Transverse colon (tissue), 4 donors: ENCODE measurements at regions not wholly inside any gene's neighbourhood (a gene's known extent, or its start where the extent isn't known, plus 50 kb on each side); places are given as distances from the start of the nearest gene placed in this dataset.
A peak's percentile ranks its signal among the peaks of the same experiment; 100 is the strongest.

ENCODE experiments used
- DNase-seq: peaks from one replicate; pipeline ENCODE4 v3.0.0-alpha.2; 2019
- H3K27ac ChIP-seq, 4 donors: fragments of 200-600 bp; sonication (generic); 2 replicates each; pipeline ENCODE4 v1.5.1; 2016 to 2018; ENCODE audit warnings: inconsistent platforms in 4 of 4
- H3K27me3 ChIP-seq: fragments of 200-600 bp; sonication (generic); 2 replicates; pipeline ENCODE4 v1.5.1; 2017; ENCODE audit warnings: inconsistent platforms
- H3K36me3 ChIP-seq, 4 donors: fragments of 200-600 bp; sonication (generic); 2 replicates each; pipeline ENCODE4 v1.5.1; 2017 to 2019; ENCODE audit warnings: inconsistent platforms in 4 of 4
- H3K4me1 ChIP-seq, 4 donors: fragments of 200-600 bp; sonication (generic); 2 replicates each; pipeline ENCODE4 v1.5.1; 2017 to 2020; ENCODE audit warnings: inconsistent platforms in 4 of 4
- H3K4me3 ChIP-seq, 4 donors: fragments of 200-600 bp; sonication (generic); 1 replicate in 1 of 4; 2 replicates in 3 of 4; pipeline versions ENCODE4 v1.5.1 to v1.6.1; 2017 to 2019; ENCODE audit warnings: inconsistent platforms in 4 of 4
- H3K9me3 ChIP-seq, 2 donors: fragments of 200-600 bp; sonication (generic); 2 replicates each; pipeline ENCODE4 v1.5.1; 2017 to 2019; ENCODE audit warnings: inconsistent platforms in 2 of 2
- EP300 ChIP-seq: sonication (generic); formaldehyde crosslinking; IDR thresholded peaks from one replicate; pipeline ENCODE4 v1.6.1; 2017; ENCODE audit warnings: antibody characterized with exemption, low read depth
- POLR2A ChIP-seq: fragments of 450-650 bp; IDR thresholded peaks from one replicate; pipeline ENCODE4 v1.6.1; 2016; ENCODE audit warnings: antibody characterized with exemption, mild to moderate bottlenecking, moderate library complexity
- POLR2AphosphoS5 ChIP-seq, 3 donors: sonication (generic); formaldehyde crosslinking; IDR thresholded peaks; one replicate each; pipeline ENCODE4 v1.6.1; 2016; ENCODE audit warnings: antibody characterized with exemption in 3 of 3
- WGBS, 2 donors: methylation state at CpG; one replicate each; pipeline ENCODE4 v1.1.5; 2018; ENCODE audit warnings: low coverage in 1 of 2; 5-methylcytosine and 5-hydroxymethylcytosine counted together
- in situ Hi-C, 4 donors: fragments of 200-750 bp; cut with MboI; loops; one replicate each; pipeline versions ENCODE4 v1.15.0 to v1.15.1; 2017; ENCODE audit warnings: low sequenced_read_pairs in 3 of 4, low pct_ligation_motif_present in 1 of 4, low pct_unique_long_range_greater_than_20kb in 1 of 4
- intact Hi-C: fragments of 100-400 bp; cut with DNase I; formaldehyde crosslinking; loops from one replicate; pipeline ENCODE4 v1.15.1; 2023; ENCODE audit warnings: low total_unique reads
- TF ChIP-seq, protein P1 (sequence below), 5 experiments: fragments of 200-600 bp in 3 of 5; fragments of 450-650 bp in 2 of 5; sonication (generic) in 3 of 5; IDR thresholded peaks; 1 replicate in 2 of 5; 2 replicates in 3 of 5; pipeline ENCODE4 v1.5.1; 2016 to 2017; ENCODE audit warnings: antibody characterized with exemption in 5 of 5, inconsistent platforms in 3 of 5, mild to moderate bottlenecking in 2 of 5, moderate library complexity in 1 of 5

DNA sequence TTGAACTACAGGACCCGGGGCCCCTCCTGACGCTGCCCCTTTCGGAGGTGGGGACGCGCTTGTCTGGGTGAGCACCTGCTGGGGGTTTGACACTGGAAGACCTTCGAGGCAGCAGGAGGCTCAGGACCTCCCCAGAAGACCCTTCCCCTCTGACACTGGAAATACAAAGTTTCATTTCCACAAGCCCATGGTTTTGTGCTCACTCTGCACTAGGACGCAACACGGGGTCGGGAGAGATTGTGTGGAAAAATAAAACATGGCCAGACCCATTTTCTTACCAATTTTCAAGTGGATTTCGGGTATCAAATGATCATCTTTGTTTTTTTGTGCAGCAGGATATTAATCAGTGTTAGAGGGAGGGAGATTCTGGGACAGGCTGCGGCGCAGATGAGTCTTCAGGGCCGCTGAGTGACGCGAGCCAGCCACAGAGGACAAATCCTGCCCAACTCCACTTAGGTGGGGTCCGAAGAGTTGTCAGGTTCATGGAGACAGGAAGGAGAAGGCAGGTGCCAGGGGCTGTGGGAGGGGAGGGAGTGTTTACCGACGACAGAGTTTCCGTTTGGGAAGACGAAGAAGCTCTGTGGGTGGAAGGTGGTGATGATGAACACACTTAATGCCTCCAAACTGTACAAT, 160.0 kb upstream of the AFDN start:
- 88 to 90% methylated on average over 6 to 20 of the region's 20 CpGs for WGBS, 2 donors
- in situ Hi-C loops (no loop called here), intact Hi-C loops (no loop called here)
- Histone ChIP-seq H3K4me3 (no peak overlapping the region), H3K36me3 (no peaks in the 10 kb centered on the region), H3K27me3 (no peaks in the 10 kb centered on the region), H3K27ac (no peak overlapping the region), H3K4me1 (peaks cover 0 to 5% (median 0%) of the 10 kb centered on the region in 4 donors), H3K9me3 (no peaks in the 10 kb centered on the region)
- no peak for DNase-seq
- TF ChIP-seq, protein P1, sequence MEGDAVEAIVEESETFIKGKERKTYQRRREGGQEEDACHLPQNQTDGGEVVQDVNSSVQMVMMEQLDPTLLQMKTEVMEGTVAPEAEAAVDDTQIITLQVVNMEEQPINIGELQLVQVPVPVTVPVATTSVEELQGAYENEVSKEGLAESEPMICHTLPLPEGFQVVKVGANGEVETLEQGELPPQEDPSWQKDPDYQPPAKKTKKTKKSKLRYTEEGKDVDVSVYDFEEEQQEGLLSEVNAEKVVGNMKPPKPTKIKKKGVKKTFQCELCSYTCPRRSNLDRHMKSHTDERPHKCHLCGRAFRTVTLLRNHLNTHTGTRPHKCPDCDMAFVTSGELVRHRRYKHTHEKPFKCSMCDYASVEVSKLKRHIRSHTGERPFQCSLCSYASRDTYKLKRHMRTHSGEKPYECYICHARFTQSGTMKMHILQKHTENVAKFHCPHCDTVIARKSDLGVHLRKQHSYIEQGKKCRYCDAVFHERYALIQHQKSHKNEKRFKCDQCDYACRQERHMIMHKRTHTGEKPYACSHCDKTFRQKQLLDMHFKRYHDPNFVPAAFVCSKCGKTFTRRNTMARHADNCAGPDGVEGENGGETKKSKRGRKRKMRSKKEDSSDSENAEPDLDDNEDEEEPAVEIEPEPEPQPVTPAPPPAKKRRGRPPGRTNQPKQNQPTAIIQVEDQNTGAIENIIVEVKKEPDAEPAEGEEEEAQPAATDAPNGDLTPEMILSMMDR (IDR thresholded peaks at IDR 0.05) = no peak
- no peak for TF ChIP-seq POLR2AphosphoS5 (IDR thresholded peaks at IDR 0.05)
- no peak for TF ChIP-seq EP300
- TF ChIP-seq POLR2A = no peak

DNA sequence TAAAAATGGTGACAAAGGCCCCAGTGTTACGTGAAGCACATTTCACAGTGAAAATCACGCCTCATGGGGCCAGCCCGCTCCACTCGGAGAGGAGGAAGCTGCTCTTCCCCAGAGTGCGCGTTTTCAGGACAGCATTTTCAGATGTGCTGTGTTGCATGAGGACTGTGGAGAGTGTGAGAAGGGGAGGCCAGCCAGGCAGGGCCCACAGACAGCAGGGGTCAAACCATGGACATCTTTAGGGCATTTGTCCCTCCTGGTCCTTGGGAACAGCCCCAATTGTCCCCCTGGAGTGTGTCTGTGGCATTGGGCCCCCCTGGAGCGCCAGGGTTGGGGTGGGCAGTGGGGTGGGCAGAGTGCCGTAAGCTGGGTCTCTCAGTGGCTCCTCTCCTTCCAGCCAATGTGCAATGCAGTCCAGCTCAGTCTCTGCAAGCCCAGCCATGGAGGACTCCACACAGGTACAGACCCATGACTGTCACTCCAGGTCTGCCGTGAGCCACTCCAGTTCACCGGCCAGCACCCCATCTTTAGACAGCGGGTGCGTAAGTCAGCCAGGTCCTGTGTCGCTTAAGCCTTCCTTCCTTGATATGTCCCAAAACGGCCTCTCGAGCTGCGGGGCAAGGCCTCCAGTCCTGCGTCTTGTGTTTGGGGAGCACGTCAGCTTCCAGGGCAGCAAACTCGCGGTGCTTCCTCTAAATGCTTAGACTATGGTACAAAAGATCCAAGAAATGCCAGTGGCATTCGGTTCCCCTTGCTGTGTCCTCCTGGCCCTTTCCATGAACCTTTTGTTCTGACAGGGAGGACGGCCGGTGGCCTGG, 159.3 kb upstream of the AFDN start:
- Histone ChIP-seq H3K4me3 (no peak overlapping the region), H3K9me3 (no peaks in the 10 kb centered on the region), H3K36me3 (no peaks in the 10 kb centered on the region), H3K27ac (no peak overlapping the region), H3K4me1 (no peaks in the 10 kb centered on the region), H3K27me3 (no peaks in the 10 kb centered on the region)
- WGBS, 2 donors = 93 to 95% methylated on average over 4 to 23 of the region's 23 CpGs
- DNase-seq = no peak
- TF ChIP-seq POLR2AphosphoS5 (IDR thresholded peaks at IDR 0.05) (no peak), POLR2A (no peak), EP300 (no peak)
- TF ChIP-seq, protein P1 (IDR thresholded peaks at IDR 0.05) = no peak
- in situ Hi-C loops = no loop called here
- intact Hi-C loops = no loop called here

DNA sequence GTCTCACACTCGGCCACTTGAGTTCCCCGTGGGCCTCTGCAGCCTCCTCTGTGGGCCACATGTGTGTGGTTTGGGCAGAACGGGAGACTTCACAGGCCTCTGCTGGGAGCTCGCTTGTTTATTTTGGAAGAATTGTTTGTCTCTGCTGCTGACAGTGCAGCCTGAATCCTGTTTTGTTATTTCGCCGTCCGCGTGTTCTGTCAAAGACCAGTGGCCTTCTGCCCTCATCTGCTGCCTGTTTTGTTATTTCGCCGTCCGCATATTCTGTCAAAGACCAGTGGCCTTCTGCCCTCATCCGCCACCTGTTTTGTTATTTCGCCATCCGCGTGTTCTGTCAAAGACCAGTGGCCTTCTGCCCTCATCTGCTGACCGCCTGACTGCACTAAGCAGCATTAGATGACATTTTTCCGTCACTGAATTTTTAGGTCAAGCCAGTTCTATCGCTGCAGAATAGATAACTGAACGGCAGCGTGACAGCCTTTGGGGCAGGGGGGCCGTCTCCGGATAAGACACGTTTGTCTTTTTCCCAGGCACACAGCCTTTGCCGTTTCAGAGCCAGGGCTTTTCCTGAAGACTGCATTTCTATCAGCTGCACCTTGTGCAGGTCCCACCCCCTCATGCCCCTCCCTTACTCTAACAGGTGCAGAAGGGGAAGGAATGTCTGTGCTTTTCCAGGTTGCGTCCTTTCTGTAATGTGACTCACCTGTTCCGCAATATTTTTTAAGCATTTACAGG, 158.5 kb upstream of the AFDN start:
- H3K4me3 ChIP-seq = no peak overlapping the region
- intact Hi-C loops (no loop called here), in situ Hi-C loops (no loop called here)
- H3K36me3 ChIP-seq = no peaks in the 10 kb centered on the region
- no peak overlapping the region for H3K27ac ChIP-seq
- H3K4me1 ChIP-seq = no peaks in the 10 kb centered on the region
- H3K9me3 ChIP-seq = no peaks in the 10 kb centered on the region
- DNase-seq = peak; percentile 37
- no peak for TF ChIP-seq POLR2A
- TF ChIP-seq POLR2AphosphoS5 (IDR thresholded peaks at IDR 0.05) = peak in 2 of 3 donors; percentile 18 to 23
- no peaks in the 10 kb centered on the region for H3K27me3 ChIP-seq
- 65 to 78% methylated on average over 15 to 26 of the region's 26 CpGs for WGBS, 2 donors

DNA sequence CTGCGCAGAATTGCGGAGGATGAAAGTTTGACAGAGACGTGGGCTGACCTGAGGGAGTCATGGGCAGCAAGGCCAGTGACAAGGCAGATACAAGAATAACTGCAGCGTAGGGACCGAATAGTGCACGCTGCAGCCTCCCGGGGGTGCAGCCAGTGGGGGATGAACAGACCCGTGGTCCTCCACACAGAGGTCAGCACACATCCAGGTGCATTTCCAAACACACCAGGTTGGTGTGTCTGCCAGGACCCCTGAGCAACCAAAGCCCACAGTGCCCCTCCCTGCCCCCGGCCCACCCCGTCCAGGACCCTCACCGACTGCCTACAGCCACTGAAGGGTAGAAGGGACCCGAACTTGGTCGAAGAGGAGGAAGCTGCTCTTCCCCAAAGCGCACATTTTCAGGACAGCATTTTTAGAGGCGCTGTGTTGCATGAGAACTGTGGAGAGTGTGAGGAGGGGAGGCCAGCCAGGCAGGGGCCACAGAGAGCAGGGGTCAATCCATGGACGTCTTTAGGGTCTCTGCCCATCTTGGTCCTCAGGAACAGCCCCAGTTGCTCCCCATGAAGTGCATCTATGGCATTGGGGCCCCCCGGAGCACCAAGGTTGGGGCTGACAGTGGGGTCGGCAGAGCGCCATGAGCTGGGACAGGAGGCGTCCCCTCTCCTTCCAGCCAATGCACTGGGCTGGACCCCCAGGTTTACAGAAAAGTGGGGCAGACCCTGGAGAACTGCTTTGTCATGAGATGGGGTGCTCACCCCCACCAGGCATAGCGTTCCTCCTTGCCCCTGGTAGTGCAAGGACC, 157.8 kb upstream of the AFDN start:
- intact Hi-C loops (no loop called here), in situ Hi-C loops (no loop called here)
- H3K9me3 ChIP-seq = no peaks in the 10 kb centered on the region
- no peak overlapping the region for H3K27ac ChIP-seq
- no peaks in the 10 kb centered on the region for H3K4me1 ChIP-seq
- H3K36me3 ChIP-seq = no peaks in the 10 kb centered on the region
- no peak for DNase-seq
- no peaks in the 10 kb centered on the region for H3K27me3 ChIP-seq
- no peak overlapping the region for H3K4me3 ChIP-seq
- 78% methylated on average over 21 of the region's 21 CpGs; no CpG with 5 or more reads in 1 of the 2 donors for WGBS, 2 donors
- no peak for TF ChIP-seq EP300

DNA sequence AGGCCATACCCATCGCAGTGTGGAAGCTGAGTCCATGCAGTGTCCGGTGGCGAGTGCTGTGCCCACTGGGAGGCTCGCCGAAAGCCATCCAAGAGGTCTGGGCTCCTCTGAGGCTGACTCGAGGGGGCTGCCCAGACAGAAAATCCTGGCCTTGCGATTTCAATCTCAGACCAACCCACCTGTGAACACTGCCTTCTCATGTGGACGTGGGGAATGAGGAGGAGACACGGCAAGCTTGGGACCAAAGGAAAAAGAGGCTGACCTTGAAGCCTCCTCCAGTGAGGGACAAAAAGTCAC, 157.2 kb upstream of the AFDN start:
- WGBS, 2 donors = 83% methylated on average over 9 of the region's 9 CpGs; no CpG with 5 or more reads in 1 of the 2 donors
- Histone ChIP-seq H3K4me1 (no peaks in the 10 kb centered on the region), H3K27ac (no peak overlapping the region), H3K27me3 (no peaks in the 10 kb centered on the region), H3K9me3 (no peaks in the 10 kb centered on the region), H3K4me3 (no peak overlapping the region), H3K36me3 (no peaks in the 10 kb centered on the region)
- no peak for DNase-seq
- TF ChIP-seq, protein P1 (IDR thresholded peaks at IDR 0.05) = no peak
- no peak for TF ChIP-seq POLR2AphosphoS5 (IDR thresholded peaks at IDR 0.05)
- no peak for TF ChIP-seq POLR2A
- TF ChIP-seq EP300 = no peak
- in situ Hi-C loops = no loop called here
- intact Hi-C loops = no loop called here
